ENCODE measurements at regions not wholly inside any gene's neighbourhood (a gene's known extent, or its start where the extent isn't known, plus 50 kb on each side); places are given as distances from the start of the nearest gene placed in this dataset.

- H3K9me3 ChIP-seq = no peaks in the 10 kb centered on the region
- H3K4me1 ChIP-seq = no peaks in the 10 kb centered on the region
- H3K27ac ChIP-seq = no peak overlapping the region
- no peaks in the 10 kb centered on the region for H3K36me3 ChIP-seq
- no peak overlapping the region for H3K4me3 ChIP-seq
- no peak for TF ChIP-seq POLR2A (IDR thresholded peaks at IDR 0.05)
- TF ChIP-seq CTCF (IDR thresholded peaks at IDR 0.05) = no peak
- no peak for TF ChIP-seq POLR2AphosphoS5 (IDR thresholded peaks at IDR 0.05; ENCODE audit: insufficient read depth in 1 of 2, low read depth in 1 of 2)
- DNase-seq (ENCODE audit: extremely low spot score in 2 of 2) = no peak
- H3K27me3 ChIP-seq = no peaks in the 10 kb centered on the region
- intact Hi-C loops (cut with DNase I) = loop anchor here (5.0 kb wide), 1 partner anchor 128 kb away; the partner anchor contains the start of gene BAMBI
These were observed 128.1 kb downstream of the BAMBI start for GRCh38 chr10:28805390-28805789.

GRCh38 chr10:28806488-28806941 lies 129.2 kb downstream of the BAMBI start:
- intact Hi-C loops (cut with DNase I) = loop anchor here (5.0 kb wide), 1 partner anchor 129 kb away; the partner anchor contains the start of gene BAMBI
- Histone ChIP-seq H3K27me3 (no peaks in the 10 kb centered on the region), H3K9me3 (no peaks in the 10 kb centered on the region), H3K4me1 (no peaks in the 10 kb centered on the region), H3K36me3 (no peaks in the 10 kb centered on the region), H3K27ac (peak overlapping the region; percentile 2), H3K4me3 (no peak overlapping the region)
- DNase-seq (ENCODE audit: extremely low spot score in 2 of 2) = no peak
- TF ChIP-seq CTCF (IDR thresholded peaks at IDR 0.05) (no peak), POLR2AphosphoS5 (IDR thresholded peaks at IDR 0.05; ENCODE audit: insufficient read depth in 1 of 2, low read depth in 1 of 2) (no peak), POLR2A (IDR thresholded peaks at IDR 0.05) (no peak)

- no peak for TF ChIP-seq CTCF (IDR thresholded peaks at IDR 0.05)
- no peak for TF ChIP-seq POLR2A (IDR thresholded peaks at IDR 0.05)
- TF ChIP-seq POLR2AphosphoS5 (IDR thresholded peaks at IDR 0.05; ENCODE audit: insufficient read depth in 1 of 2, low read depth in 1 of 2) = no peak
- DNase-seq (ENCODE audit: extremely low spot score in 2 of 2) = no peak
- Histone ChIP-seq H3K36me3 (no peaks in the 10 kb centered on the region), H3K27ac (peak overlapping the region; percentile 2), H3K27me3 (no peaks in the 10 kb centered on the region), H3K9me3 (no peaks in the 10 kb centered on the region), H3K4me1 (no peaks in the 10 kb centered on the region), H3K4me3 (no peak overlapping the region)
- intact Hi-C loops (cut with DNase I) = loop anchor here (5.0 kb wide), 1 partner anchor 130 kb away; the partner anchor contains the start of gene BAMBI
These were observed 129.8 kb downstream of the BAMBI start for GRCh38 chr10:28806951-28807759.

GRCh38 chr10:28807760-28808613 lies 130.7 kb downstream of the BAMBI start:
- TF ChIP-seq POLR2A (IDR thresholded peaks at IDR 0.05) = no peak
- TF ChIP-seq POLR2AphosphoS5 (IDR thresholded peaks at IDR 0.05; ENCODE audit: insufficient read depth in 1 of 2, low read depth in 1 of 2) = no peak
- TF ChIP-seq CTCF (IDR thresholded peaks at IDR 0.05) = peak in 1 of 3 experiments; percentile 13
- intact Hi-C loops (cut with DNase I) = loop anchor here (5.0 kb wide), 1 partner anchor 131 kb away; the partner anchor contains the start of gene BAMBI
- H3K27ac ChIP-seq = peak overlapping the region; percentile 2
- no peaks in the 10 kb centered on the region for H3K9me3 ChIP-seq
- H3K4me3 ChIP-seq = no peak overlapping the region
- DNase-seq (ENCODE audit: extremely low spot score in 2 of 2) = peak in 1 of 2 donors; percentile 22
- H3K4me1 ChIP-seq = no peaks in the 10 kb centered on the region
- no peaks in the 10 kb centered on the region for H3K27me3 ChIP-seq
- H3K36me3 ChIP-seq = no peaks in the 10 kb centered on the region
